ENCODE measurements at regions not wholly inside any gene's neighbourhood (a gene's known extent, or its start where the extent isn't known, plus 50 kb on each side); places are given as distances from the start of the nearest gene placed in this dataset.
A peak's percentile ranks its signal among the peaks of the same experiment; 100 is the strongest.

GRCh38 chr2:12315224-12315623 is 401.5 kb upstream of the TRIB2 start:
- DNase-seq, result no peak
- no peaks in the 10 kb centered on the region for H3K27me3 ChIP-seq
- no peak for TF ChIP-seq CTCF (IDR thresholded peaks at IDR 0.05)
- no peaks in the 10 kb centered on the region for H3K36me3 ChIP-seq
- intact Hi-C loops (cut with DNase I), result no loop called here
- H3K27ac ChIP-seq, result no peak overlapping the region
- H3K4me1 ChIP-seq, result peaks cover 6% of the 10 kb centered on the region
- H3K4me3 ChIP-seq, result no peak overlapping the region
- H3K9me3 ChIP-seq, result no peaks in the 10 kb centered on the region
- H3K9ac ChIP-seq (ENCODE audit: low read depth in 2 of 2, low read length in 2 of 2), result no peak overlapping the region

- Histone ChIP-seq H3K27ac (no peak overlapping the region), H3K4me1 (peaks cover 6% of the 10 kb centered on the region), H3K36me3 (no peaks in the 10 kb centered on the region), H3K9ac (ENCODE audit: low read depth in 2 of 2, low read length in 2 of 2) (no peak overlapping the region), H3K4me3 (no peak overlapping the region), H3K27me3 (no peaks in the 10 kb centered on the region), H3K9me3 (no peaks in the 10 kb centered on the region)
- intact Hi-C loops (cut with DNase I), result no loop called here
- TF ChIP-seq CTCF (IDR thresholded peaks at IDR 0.05), result no peak
- DNase-seq, result no peak
Observed at GRCh38 chr2:12316476-12316875, 400.3 kb upstream of the TRIB2 start.

- no peaks in the 10 kb centered on the region for H3K27me3 ChIP-seq
- H3K9me3 ChIP-seq, result no peaks in the 10 kb centered on the region
- H3K9ac ChIP-seq (ENCODE audit: low read depth in 2 of 2, low read length in 2 of 2), result no peak overlapping the region
- DNase-seq, result no peak
- intact Hi-C loops (cut with DNase I), result no loop called here
- H3K27ac ChIP-seq, result no peak overlapping the region
- no peak for TF ChIP-seq CTCF (IDR thresholded peaks at IDR 0.05)
- no peak overlapping the region for H3K4me3 ChIP-seq
- H3K36me3 ChIP-seq, result no peaks in the 10 kb centered on the region
- peaks cover 6% of the 10 kb centered on the region for H3K4me1 ChIP-seq
Observed at GRCh38 chr2:12317286-12317685, 399.4 kb upstream of the TRIB2 start.

- intact Hi-C loops (cut with DNase I), result no loop called here
- Histone ChIP-seq H3K9me3 (no peaks in the 10 kb centered on the region), H3K27me3 (no peaks in the 10 kb centered on the region), H3K4me1 (peaks cover 6% of the 10 kb centered on the region), H3K9ac (ENCODE audit: low read depth in 2 of 2, low read length in 2 of 2) (no peak overlapping the region), H3K36me3 (no peaks in the 10 kb centered on the region), H3K27ac (peak overlapping the region; percentile 78), H3K4me3 (no peak overlapping the region)
- DNase-seq, result peak; percentile 45
- no peak for TF ChIP-seq CTCF (IDR thresholded peaks at IDR 0.05)
Observed at GRCh38 chr2:12317814-12318426, 398.8 kb upstream of the TRIB2 start.

GRCh38 chr2:12318427-12319057 is 398.2 kb upstream of the TRIB2 start:
- Histone ChIP-seq H3K4me1 (peaks cover 6% of the 10 kb centered on the region), H3K27ac (peak overlapping the region; percentile 78)

More at GRCh38 chr2:12318427-12319057, 398.2 kb upstream of the TRIB2 start:
- Histone ChIP-seq H3K36me3 (no peaks in the 10 kb centered on the region), H3K9ac (ENCODE audit: low read depth in 2 of 2, low read length in 2 of 2) (no peak overlapping the region), H3K9me3 (no peaks in the 10 kb centered on the region), H3K27me3 (no peaks in the 10 kb centered on the region), H3K4me3 (no peak overlapping the region)
- peak; percentile 62 for DNase-seq
- intact Hi-C loops (cut with DNase I), result no loop called here
- no peak for TF ChIP-seq CTCF (IDR thresholded peaks at IDR 0.05)

Data from colonic mucosa (tissue), 4 donors.